ENCODE measurements at regions not wholly inside any gene's neighbourhood (a gene's known extent, or its start where the extent isn't known, plus 50 kb on each side); places are given as distances from the start of the nearest gene placed in this dataset.
"Not testable (repeated sequence)": the region's sequence is repeated elsewhere in the genome, so short reads cannot be mapped to it uniquely, and the experiment has no call there.

- no peak overlapping the region for H3K4me3 ChIP-seq (ENCODE audit: low read depth, low read length)
- no peaks in the 10 kb centered on the region for H3K36me3 ChIP-seq (ENCODE audit: control insufficient read depth, insufficient read depth, low read length)
- no peak for TF ChIP-seq CTCF (IDR thresholded peaks at IDR 0.05; ENCODE audit: insufficient read depth, low read length, severe bottlenecking)
- FAIRE-seq (no peak), DNase-seq (ENCODE audit: low read depth) (no peak)
- no peaks in the 10 kb centered on the region for H3K27me3 ChIP-seq (ENCODE audit: control insufficient read depth, insufficient read depth, low read length)
Observed at GRCh38 chr5:86500947-86501346, 116.8 kb upstream of the COX7C start.

- H3K36me3 ChIP-seq (ENCODE audit: control insufficient read depth, insufficient read depth, low read length): no peaks in the 10 kb centered on the region
Observed at GRCh38 chr5:86507574-86507973, 110.2 kb upstream of the COX7C start.

GRCh38 chr5:86510330-86510915 is 107.3 kb upstream of the COX7C start:
- not testable (repeated sequence) for H3K27me3 ChIP-seq (ENCODE audit: control insufficient read depth, insufficient read depth, low read length); FAIRE-seq; H3K36me3 ChIP-seq (ENCODE audit: control insufficient read depth, insufficient read depth, low read length); H3K4me3 ChIP-seq (ENCODE audit: low read depth, low read length); DNase-seq (ENCODE audit: low read depth)

More at GRCh38 chr5:86507574-86507973, 110.2 kb upstream of the COX7C start:
- FAIRE-seq: no peak
- Histone ChIP-seq H3K4me3 (ENCODE audit: low read depth, low read length) (no peak overlapping the region), H3K27me3 (ENCODE audit: control insufficient read depth, insufficient read depth, low read length) (no peaks in the 10 kb centered on the region)
- no peak for DNase-seq (ENCODE audit: low read depth)
- no peak for TF ChIP-seq CTCF (IDR thresholded peaks at IDR 0.05; ENCODE audit: insufficient read depth, low read length, severe bottlenecking)

GRCh38 chr5:86523718-86524117 is 94.0 kb upstream of the COX7C start:
- DNase-seq (ENCODE audit: low read depth) (no peak), FAIRE-seq (no peak)
- Histone ChIP-seq H3K27me3 (ENCODE audit: control insufficient read depth, insufficient read depth, low read length) (no peaks in the 10 kb centered on the region), H3K4me3 (ENCODE audit: low read depth, low read length) (no peak overlapping the region), H3K36me3 (ENCODE audit: control insufficient read depth, insufficient read depth, low read length) (no peaks in the 10 kb centered on the region)
- TF ChIP-seq CTCF (IDR thresholded peaks at IDR 0.05; ENCODE audit: insufficient read depth, low read length, severe bottlenecking): no peak

- TF ChIP-seq CTCF (IDR thresholded peaks at IDR 0.05; ENCODE audit: insufficient read depth, low read length, severe bottlenecking): no peak
- no peak for FAIRE-seq
- no peaks in the 10 kb centered on the region for H3K27me3 ChIP-seq (ENCODE audit: control insufficient read depth, insufficient read depth, low read length)
- no peaks in the 10 kb centered on the region for H3K36me3 ChIP-seq (ENCODE audit: control insufficient read depth, insufficient read depth, low read length)
- no peak for DNase-seq (ENCODE audit: low read depth)
- no peak overlapping the region for H3K4me3 ChIP-seq (ENCODE audit: low read depth, low read length)
Observed at GRCh38 chr5:86525622-86526021, 92.1 kb upstream of the COX7C start.

GRCh38 chr5:86526811-86527348 is 90.9 kb upstream of the COX7C start:
- H3K27me3 ChIP-seq (ENCODE audit: control insufficient read depth, insufficient read depth, low read length): no peaks in the 10 kb centered on the region
- H3K36me3 ChIP-seq (ENCODE audit: control insufficient read depth, insufficient read depth, low read length): no peaks in the 10 kb centered on the region
- no peak for FAIRE-seq
- DNase-seq (ENCODE audit: low read depth): no peak
- TF ChIP-seq CTCF (IDR thresholded peaks at IDR 0.05; ENCODE audit: insufficient read depth, low read length, severe bottlenecking): no peak
- H3K4me3 ChIP-seq (ENCODE audit: low read depth, low read length): no peak overlapping the region
